Brain microvascular endothelial cell (primary cell): ENCODE measurements at regions not wholly inside any gene's neighbourhood (a gene's known extent, or its start where the extent isn't known, plus 50 kb on each side); places are given as distances from the start of the nearest gene placed in this dataset.
A peak's percentile ranks its signal among the peaks of the same experiment; 100 is the strongest.

Experiments used
- DNase-seq: peaks from one replicate; pipeline ENCODE4 v3.0.0-alpha.2; 2020
- H3K27ac ChIP-seq: fragments of 250-450 bp; sonication (Bioruptor Pico); 2 replicates; pipeline ENCODE4 v1.5.1; 2020; ENCODE audit warnings: mild to moderate bottlenecking, moderate library complexity
- H3K27me3 ChIP-seq: fragments of 250-450 bp; sonication (Bioruptor Pico); replicated peaks from 2 replicates; pipeline ENCODE4 v1.5.1; 2020; ENCODE audit warnings: mild to moderate bottlenecking
- H3K36me3 ChIP-seq: fragments of 250-450 bp; sonication (Bioruptor Pico); replicated peaks from 2 replicates; pipeline ENCODE4 v1.5.1; 2020; ENCODE audit warnings: mild to moderate bottlenecking
- H3K4me3 ChIP-seq: 2 replicates; pipeline ENCODE4 v1.5.1; 2011; ENCODE audit warnings: low read depth, mild to moderate bottlenecking, control low read depth, low read length, moderate library complexity
- CTCF ChIP-seq: IDR thresholded peaks from 2 replicates; pipeline ENCODE4 v1.5.1; 2011; ENCODE audit warnings: low read depth, mild to moderate bottlenecking, moderate library complexity, low read length, control low read depth, inconsistent platforms; ENCODE audit errors: missing control alignments
- in situ Hi-C: cut with HindIII; loops from 2 replicates; pipeline ENCODE4 v1.10.0; 2017; ENCODE audit warnings: low sequenced_read_pairs, low pct_ligation_motif_present

GRCh38 chr10:91708174-91708861 is 75.4 kb upstream of the PPP1R3C start:
- in situ Hi-C loops: no loop called here

GRCh38 chr10:91707236-91707635 is 74.4 kb upstream of the PPP1R3C start:
- DNase-seq: no peak
- Histone ChIP-seq H3K36me3 (no peaks in the 10 kb centered on the region), H3K27ac (no peak overlapping the region), H3K4me3 (no peak overlapping the region), H3K27me3 (no peaks in the 10 kb centered on the region)
- no peak for TF ChIP-seq CTCF
- in situ Hi-C loops: no loop called here

More at GRCh38 chr10:91708174-91708861, 75.4 kb upstream of the PPP1R3C start:
- TF ChIP-seq CTCF: no peak
- Histone ChIP-seq H3K36me3 (no peaks in the 10 kb centered on the region), H3K27ac (no peak overlapping the region), H3K4me3 (no peak overlapping the region), H3K27me3 (no peaks in the 10 kb centered on the region)
- no peak for DNase-seq

- TF ChIP-seq CTCF: no peak
- in situ Hi-C loops: no loop called here
- no peak for DNase-seq
- no peaks in the 10 kb centered on the region for H3K27me3 ChIP-seq
- H3K27ac ChIP-seq: no peak overlapping the region
- no peak overlapping the region for H3K4me3 ChIP-seq
- no peaks in the 10 kb centered on the region for H3K36me3 ChIP-seq
Observed at GRCh38 chr10:91705948-91706670, 73.2 kb upstream of the PPP1R3C start.

- Histone ChIP-seq H3K4me3 (no peak overlapping the region), H3K27ac (no peak overlapping the region), H3K27me3 (no peaks in the 10 kb centered on the region), H3K36me3 (no peaks in the 10 kb centered on the region)
- no peak for DNase-seq
- TF ChIP-seq CTCF: no peak
- in situ Hi-C loops: no loop called here
Observed at GRCh38 chr10:91702620-91703019, 69.7 kb upstream of the PPP1R3C start.

GRCh38 chr10:91700788-91701444 is 68.0 kb upstream of the PPP1R3C start:
- no peaks in the 10 kb centered on the region for H3K27me3 ChIP-seq
- peak; percentile 44 for DNase-seq
- TF ChIP-seq CTCF: no peak
- no peak overlapping the region for H3K4me3 ChIP-seq
- no peaks in the 10 kb centered on the region for H3K36me3 ChIP-seq
- in situ Hi-C loops: no loop called here
- H3K27ac ChIP-seq: no peak overlapping the region
